Endothelial cell of umbilical vein (primary cell): ENCODE measurements at regions not wholly inside any gene's neighbourhood (a gene's known extent, or its start where the extent isn't known, plus 50 kb on each side); places are given as distances from the start of the nearest gene placed in this dataset.

ENCODE experiments used
- BruUV-seq: library from RNA; stranded (reverse); fragments of 400-500 nt; replicated peaks from 2 replicates; lab custom pipeline; 2021; lab: Mats Ljungman, UMichigan
- CTCF ChIA-PET: fragments of 300-600, 350-600 bp; sonication (Branson Sonifier 250); formaldehyde crosslinking; loops from one replicate; lab custom pipeline; 2021; ENCODE audit warnings: antibody characterized with exemption, inconsistent platforms; lab: Charles Lee
- POLR2A ChIA-PET: fragments of 300-600, 350-600 bp; sonication (Branson Sonifier 250); formaldehyde crosslinking; loops from one replicate; lab custom pipeline; 2021; ENCODE audit warnings: antibody characterized with exemption, inconsistent platforms; lab: Charles Lee
- DNase-seq: peaks from one replicate; pipeline ENCODE4 v3.0.0-alpha.2; 2011; ENCODE audit warnings: low read depth, low spot score
- FAIRE-seq: peaks from 2 replicates; lab custom pipeline; 2011; peaks lifted over from hg19 to GRCh38; lab: Jason Lieb, UNC
- H2AFZ ChIP-seq: 2 replicates; pipeline ENCODE4 v1.6.0; 2012; ENCODE audit warnings: low read depth, low read length, control low read depth, inconsistent platforms
- H3K27ac ChIP-seq: 2 replicates; pipeline ENCODE4 v1.5.1; 2011; ENCODE audit warnings: low read depth, mild to moderate bottlenecking, control low read depth, low read length, moderate library complexity; ENCODE audit not compliant: insufficient read depth
- H3K27me3 ChIP-seq, 2 experiments: 2 replicates each; pipeline versions ENCODE4 v1.6.0 to v1.6.1; 2011; ENCODE audit warnings: low read length in 2 of 2, mixed read lengths in 1 of 2; ENCODE audit not compliant: control insufficient read depth in 2 of 2, insufficient read depth in 2 of 2
- H3K36me3 ChIP-seq, 2 experiments: 2 replicates in 1 of 2; 3 replicates in 1 of 2; pipeline ENCODE4 v1.5.1; 2011; ENCODE audit warnings: low read length in 2 of 2, mild to moderate bottlenecking in 1 of 2, moderate library complexity in 1 of 2; ENCODE audit not compliant: control insufficient read depth in 2 of 2, insufficient read depth in 2 of 2; ENCODE audit errors: extremely low read depth in 1 of 2
- H3K4me1 ChIP-seq: 3 replicates; pipeline ENCODE4 v1.5.1; 2011; ENCODE audit warnings: mild to moderate bottlenecking, low read length; ENCODE audit not compliant: control insufficient read depth, insufficient read depth; ENCODE audit errors: extremely low read depth
- H3K4me2 ChIP-seq: 2 replicates; pipeline ENCODE4 v1.6.1; 2011; ENCODE audit warnings: low read length, control low read depth, mixed read lengths; ENCODE audit not compliant: insufficient read depth
- H3K4me3 ChIP-seq, 3 experiments: fragments of 200-600 bp in 1 of 3; sonication (generic), shearing (Covaris generic) in 1 of 3; replicated peaks in 1 of 3; 2 replicates each; pipeline ENCODE4 v1.5.1; 2011 to 2016; ENCODE audit warnings: control low read depth in 3 of 3, low read length in 3 of 3, mild to moderate bottlenecking in 2 of 3, inconsistent platforms in 1 of 3, low read depth in 1 of 3, moderate library complexity in 1 of 3; ENCODE audit not compliant: insufficient read depth in 1 of 3
- H3K79me2 ChIP-seq: 2 replicates; pipeline ENCODE4 v1.6.0; 2012; ENCODE audit warnings: low read length, inconsistent platforms; ENCODE audit not compliant: control insufficient read depth, insufficient read depth
- H3K9ac ChIP-seq: replicated peaks from 2 replicates; pipeline ENCODE3; 2011; ENCODE audit warnings: low read length, control low read depth; ENCODE audit not compliant: insufficient read depth; ENCODE audit errors: extremely low read depth
- H3K9me1 ChIP-seq: replicated peaks from 3 replicates; pipeline ENCODE4 v1.6.0; 2011; ENCODE audit warnings: mild to moderate bottlenecking, low read length; ENCODE audit not compliant: control insufficient read depth, insufficient read depth; ENCODE audit errors: extremely low read depth
- H3K9me3 ChIP-seq: replicated peaks from 2 replicates; pipeline ENCODE4 v1.5.1; 2012; ENCODE audit warnings: low read length, inconsistent platforms; ENCODE audit not compliant: control insufficient read depth, insufficient read depth
- H4K20me1 ChIP-seq: replicated peaks from 2 replicates; pipeline ENCODE3; 2011; ENCODE audit warnings: mild to moderate bottlenecking, low read length; ENCODE audit not compliant: control insufficient read depth, insufficient read depth; ENCODE audit errors: extremely low read depth
- EZH2 ChIP-seq: IDR thresholded peaks from 2 replicates; pipeline ENCODE4 v1.6.1; 2012; ENCODE audit warnings: borderline replicate concordance, low read depth, mild to moderate bottlenecking, moderate library complexity, low read length, inconsistent platforms; ENCODE audit not compliant: severe bottlenecking
- FOS ChIP-seq: IDR thresholded peaks from 2 replicates; pipeline ENCODE4 v1.6.1; 2011; ENCODE audit warnings: mild to moderate bottlenecking, low read length, moderate library complexity, borderline replicate concordance; ENCODE audit not compliant: insufficient read depth
- GATA2 ChIP-seq: IDR thresholded peaks from 2 replicates; pipeline ENCODE4 v1.7.0; 2011; ENCODE audit warnings: low read depth, mild to moderate bottlenecking, moderate library complexity, mixed read lengths, low read length; ENCODE audit not compliant: insufficient read length, insufficient read depth
- JUN ChIP-seq: IDR thresholded peaks from 2 replicates; pipeline ENCODE4 v1.6.1; 2011; ENCODE audit warnings: borderline replicate concordance, low read depth; ENCODE audit not compliant: insufficient read length, insufficient read depth
- MAX ChIP-seq: IDR thresholded peaks from 2 replicates; pipeline ENCODE4 v1.6.1; 2011; ENCODE audit not compliant: insufficient read depth, insufficient read length
- MYC ChIP-seq: IDR thresholded peaks from one replicate; pipeline ENCODE4 v1.6.1; 2011; ENCODE audit warnings: mild to moderate bottlenecking, low read depth, low read length
- POLR2A ChIP-seq: IDR thresholded peaks from 2 replicates; pipeline ENCODE4 v1.6.1; 2012; ENCODE audit warnings: low read depth, mild to moderate bottlenecking, control low read depth, low read length
- POLR2AphosphoS5 ChIP-seq: IDR thresholded peaks from 2 replicates; pipeline ENCODE4 v1.6.1; 2012; ENCODE audit warnings: low read depth, mild to moderate bottlenecking, control low read depth, low read length, moderate library complexity; ENCODE audit not compliant: insufficient read depth
- dilution Hi-C: fragments of 300-500 bp; cut with MboI; formaldehyde crosslinking; loops from one replicate; pipeline ENCODE4 v1.15.0; 2019; ENCODE audit warnings: low sequenced_read_pairs; ENCODE audit not compliant: extremely low pct_ligation_motif_present
- intact Hi-C: fragments of 100-400 bp; cut with micrococcal nuclease; formaldehyde crosslinking; loops from one replicate; pipeline ENCODE4 v1.10.0; 2022
- TF ChIP-seq, protein P1 (sequence below), 2 donors: IDR thresholded peaks; 1 replicate in 1 of 2; 2 replicates in 1 of 2; pipeline ENCODE4 v1.5.1; 2011; ENCODE audit warnings: low read length in 2 of 2, mild to moderate bottlenecking in 2 of 2, moderate library complexity in 2 of 2, control low read depth in 1 of 2, inconsistent platforms in 1 of 2, low read depth in 1 of 2; ENCODE audit not compliant: insufficient read depth in 1 of 2; ENCODE audit errors: extremely low read depth in 1 of 2

- Histone ChIP-seq H3K27me3 (no peaks in the 10 kb centered on the region), H2AFZ (no peak overlapping the region), H3K4me1 (no peaks in the 10 kb centered on the region), H3K79me2 (no peaks in the 10 kb centered on the region), H3K4me2 (no peak overlapping the region), H3K4me3 (no peak overlapping the region), H3K9ac (no peak overlapping the region), H3K9me3 (peaks cover 6% of the 10 kb centered on the region), H3K27ac (no peak overlapping the region), H3K9me1 (no peaks in the 10 kb centered on the region), H4K20me1 (no peaks in the 10 kb centered on the region), H3K36me3 (no peaks in the 10 kb centered on the region)
- intact Hi-C loops, result no loop called here
- ChIA-PET POLR2A (no interaction called here), CTCF (no interaction called here)
- no peak for FAIRE-seq
- BruUV-seq, result no TSS peak
- TF ChIP-seq, protein P1, sequence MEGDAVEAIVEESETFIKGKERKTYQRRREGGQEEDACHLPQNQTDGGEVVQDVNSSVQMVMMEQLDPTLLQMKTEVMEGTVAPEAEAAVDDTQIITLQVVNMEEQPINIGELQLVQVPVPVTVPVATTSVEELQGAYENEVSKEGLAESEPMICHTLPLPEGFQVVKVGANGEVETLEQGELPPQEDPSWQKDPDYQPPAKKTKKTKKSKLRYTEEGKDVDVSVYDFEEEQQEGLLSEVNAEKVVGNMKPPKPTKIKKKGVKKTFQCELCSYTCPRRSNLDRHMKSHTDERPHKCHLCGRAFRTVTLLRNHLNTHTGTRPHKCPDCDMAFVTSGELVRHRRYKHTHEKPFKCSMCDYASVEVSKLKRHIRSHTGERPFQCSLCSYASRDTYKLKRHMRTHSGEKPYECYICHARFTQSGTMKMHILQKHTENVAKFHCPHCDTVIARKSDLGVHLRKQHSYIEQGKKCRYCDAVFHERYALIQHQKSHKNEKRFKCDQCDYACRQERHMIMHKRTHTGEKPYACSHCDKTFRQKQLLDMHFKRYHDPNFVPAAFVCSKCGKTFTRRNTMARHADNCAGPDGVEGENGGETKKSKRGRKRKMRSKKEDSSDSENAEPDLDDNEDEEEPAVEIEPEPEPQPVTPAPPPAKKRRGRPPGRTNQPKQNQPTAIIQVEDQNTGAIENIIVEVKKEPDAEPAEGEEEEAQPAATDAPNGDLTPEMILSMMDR (IDR thresholded peaks at IDR 0.05; ENCODE audit: extremely low read depth in 1 of 2, insufficient read depth in 1 of 2, low read depth in 1 of 2, low read length in 2 of 2), result no peak
- TF ChIP-seq MAX, result no peak
- TF ChIP-seq FOS, result no peak
- no peak for TF ChIP-seq GATA2
- no peak for TF ChIP-seq EZH2
- no peak for TF ChIP-seq POLR2A
- TF ChIP-seq POLR2AphosphoS5, result no peak
- TF ChIP-seq JUN, result no peak
- no peak for TF ChIP-seq MYC
- dilution Hi-C loops, result no loop called here
- DNase-seq, result no peak
Observed at GRCh38 chr5:9712506-9712905, 82.4 kb upstream of the TAS2R1 start.
